Vagina (tissue), 2 donors: ENCODE measurements at regions not wholly inside any gene's neighbourhood (a gene's known extent, or its start where the extent isn't known, plus 50 kb on each side); places are given as distances from the start of the nearest gene placed in this dataset.

Experiments
- DNase-seq, 2 donors: peaks; one replicate each; pipeline ENCODE4 v3.0.0-alpha.2; 2017; ENCODE audit errors: extremely low spot score in 2 of 2
- H3K27ac ChIP-seq: fragments of 200-600 bp; sonication (generic); one replicate; pipeline ENCODE4 v1.5.1; 2019
- H3K27me3 ChIP-seq: fragments of 200-600 bp; sonication (generic); one replicate; pipeline ENCODE4 v1.5.1; 2019
- H3K36me3 ChIP-seq, 2 donors: fragments of 200-600 bp; sonication (generic); one replicate each; pipeline ENCODE4 v1.5.1; 2017 to 2019
- H3K4me1 ChIP-seq: fragments of 200-600 bp; sonication (generic); one replicate; pipeline ENCODE4 v1.5.1; 2019
- H3K4me3 ChIP-seq, 2 donors: fragments of 200-600 bp; sonication (generic); 1 replicate in 1 of 2; 2 replicates in 1 of 2; pipeline ENCODE4 v1.5.1; 2016 to 2019
- H3K9me3 ChIP-seq: fragments of 200-600 bp; sonication (generic); one replicate; pipeline ENCODE4 v1.5.1; 2019
- POLR2A ChIP-seq, 2 donors: fragments of 450-650 bp; IDR thresholded peaks; one replicate each; pipeline ENCODE4 v1.6.1; 2017; ENCODE audit warnings: antibody characterized with exemption in 2 of 2, mild to moderate bottlenecking in 2 of 2, moderate library complexity in 2 of 2
- POLR2AphosphoS5 ChIP-seq, 2 donors: sonication (generic); formaldehyde crosslinking; IDR thresholded peaks; one replicate each; pipeline ENCODE4 v1.9.0; 2017; ENCODE audit warnings: antibody characterized with exemption in 2 of 2, mild to moderate bottlenecking in 2 of 2, low read depth in 1 of 2; ENCODE audit not compliant: insufficient read depth in 1 of 2
- intact Hi-C: fragments of 100-400 bp; cut with DNase I; formaldehyde crosslinking; loops from one replicate; pipeline ENCODE4 v1.15.1; 2023
- TF ChIP-seq, protein P1 (sequence below), 3 experiments: fragments of 450-650 bp in 2 of 3; fragments of 200-600 bp in 1 of 3; sonication (generic) in 1 of 3; IDR thresholded peaks; one replicate each; pipeline ENCODE4 v1.5.1; 2017 to 2019; ENCODE audit warnings: antibody characterized with exemption in 3 of 3, mild to moderate bottlenecking in 2 of 3, moderate library complexity in 2 of 3

DNA sequence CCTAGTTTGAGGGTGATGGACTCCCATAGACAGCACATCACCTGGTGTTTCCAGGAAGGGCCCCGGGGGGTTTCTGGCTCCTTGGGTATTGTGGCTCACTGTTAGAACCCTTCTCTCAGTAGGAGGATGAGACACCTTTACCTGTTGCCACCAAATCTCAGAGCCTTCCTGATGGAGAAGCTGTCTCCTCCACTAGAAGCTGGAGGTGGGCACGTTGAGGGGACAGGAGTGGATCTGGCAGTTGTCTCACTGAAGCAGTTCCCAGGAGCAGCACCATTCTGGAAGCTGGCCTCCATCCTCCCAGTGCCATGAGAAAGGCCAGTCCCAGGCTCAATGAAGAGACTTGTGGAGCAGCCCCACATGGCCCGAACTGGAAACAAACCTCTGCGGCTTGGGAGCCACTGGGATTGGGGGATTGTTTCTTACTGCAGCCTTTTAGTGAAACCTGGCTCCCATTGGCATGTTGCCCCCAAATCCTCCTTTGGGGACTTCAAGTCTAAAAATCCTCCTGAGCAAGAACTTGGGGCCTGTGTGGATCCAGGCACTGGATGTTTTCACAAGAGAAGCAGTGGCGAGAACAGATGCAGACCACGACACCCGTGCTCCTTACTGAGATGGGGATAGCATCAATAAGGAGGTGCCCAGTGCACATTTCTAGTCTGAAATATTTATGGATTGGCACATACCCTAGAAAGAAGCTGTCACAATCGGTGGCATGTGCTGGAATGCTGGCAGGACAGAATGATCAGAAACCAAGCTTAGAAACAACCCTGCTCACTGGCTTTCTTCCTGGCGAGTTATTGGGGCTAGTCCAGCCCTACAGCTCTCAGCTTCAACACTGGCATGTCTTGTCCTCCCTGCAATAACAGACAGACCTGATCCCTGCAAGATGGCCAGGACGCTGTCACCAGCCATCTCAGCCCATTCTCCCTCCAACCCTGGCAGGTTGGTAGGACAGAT lies 223.7 kb upstream of the AJAP1 start:
- no peaks in the 10 kb centered on the region for H3K36me3 ChIP-seq
- H3K9me3 ChIP-seq: no peaks in the 10 kb centered on the region
- H3K27ac ChIP-seq: no peak overlapping the region
- TF ChIP-seq, protein P1, sequence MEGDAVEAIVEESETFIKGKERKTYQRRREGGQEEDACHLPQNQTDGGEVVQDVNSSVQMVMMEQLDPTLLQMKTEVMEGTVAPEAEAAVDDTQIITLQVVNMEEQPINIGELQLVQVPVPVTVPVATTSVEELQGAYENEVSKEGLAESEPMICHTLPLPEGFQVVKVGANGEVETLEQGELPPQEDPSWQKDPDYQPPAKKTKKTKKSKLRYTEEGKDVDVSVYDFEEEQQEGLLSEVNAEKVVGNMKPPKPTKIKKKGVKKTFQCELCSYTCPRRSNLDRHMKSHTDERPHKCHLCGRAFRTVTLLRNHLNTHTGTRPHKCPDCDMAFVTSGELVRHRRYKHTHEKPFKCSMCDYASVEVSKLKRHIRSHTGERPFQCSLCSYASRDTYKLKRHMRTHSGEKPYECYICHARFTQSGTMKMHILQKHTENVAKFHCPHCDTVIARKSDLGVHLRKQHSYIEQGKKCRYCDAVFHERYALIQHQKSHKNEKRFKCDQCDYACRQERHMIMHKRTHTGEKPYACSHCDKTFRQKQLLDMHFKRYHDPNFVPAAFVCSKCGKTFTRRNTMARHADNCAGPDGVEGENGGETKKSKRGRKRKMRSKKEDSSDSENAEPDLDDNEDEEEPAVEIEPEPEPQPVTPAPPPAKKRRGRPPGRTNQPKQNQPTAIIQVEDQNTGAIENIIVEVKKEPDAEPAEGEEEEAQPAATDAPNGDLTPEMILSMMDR (IDR thresholded peaks at IDR 0.05): no peak
- TF ChIP-seq POLR2AphosphoS5 (IDR thresholded peaks at IDR 0.05; ENCODE audit: insufficient read depth in 1 of 2, low read depth in 1 of 2) (no peak), POLR2A (IDR thresholded peaks at IDR 0.05) (no peak)
- intact Hi-C loops: no loop called here
- H3K4me3 ChIP-seq: no peak overlapping the region
- DNase-seq: no peak
- no peaks in the 10 kb centered on the region for H3K27me3 ChIP-seq
- no peaks in the 10 kb centered on the region for H3K4me1 ChIP-seq

DNA sequence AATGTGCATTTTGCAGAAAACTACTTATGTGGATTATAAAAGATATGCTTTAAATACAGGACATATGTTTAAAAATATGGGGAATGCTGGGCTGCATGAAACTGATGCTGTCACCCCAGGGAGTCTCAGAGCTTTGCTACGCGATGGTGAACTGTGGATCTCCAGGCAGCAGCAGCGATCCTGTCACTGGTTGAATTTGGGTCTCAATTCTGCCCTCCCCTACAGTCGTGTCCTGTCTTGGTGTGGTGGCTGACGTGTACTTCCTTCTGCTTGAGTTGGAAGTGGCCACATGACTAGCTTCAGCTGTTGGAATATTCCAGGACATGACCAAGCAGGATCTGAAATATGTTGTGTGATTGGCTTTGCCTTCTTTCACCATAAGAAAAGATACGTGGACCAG lies 222.9 kb upstream of the AJAP1 start:
- Histone ChIP-seq H3K4me1 (no peaks in the 10 kb centered on the region), H3K4me3 (no peak overlapping the region), H3K9me3 (no peaks in the 10 kb centered on the region), H3K27me3 (no peaks in the 10 kb centered on the region), H3K27ac (no peak overlapping the region), H3K36me3 (no peaks in the 10 kb centered on the region)
- intact Hi-C loops: no loop called here
- no peak for TF ChIP-seq POLR2AphosphoS5 (IDR thresholded peaks at IDR 0.05; ENCODE audit: insufficient read depth in 1 of 2, low read depth in 1 of 2)
- TF ChIP-seq, protein P1 (IDR thresholded peaks at IDR 0.05): no peak
- TF ChIP-seq POLR2A (IDR thresholded peaks at IDR 0.05): no peak
- no peak for DNase-seq

DNA sequence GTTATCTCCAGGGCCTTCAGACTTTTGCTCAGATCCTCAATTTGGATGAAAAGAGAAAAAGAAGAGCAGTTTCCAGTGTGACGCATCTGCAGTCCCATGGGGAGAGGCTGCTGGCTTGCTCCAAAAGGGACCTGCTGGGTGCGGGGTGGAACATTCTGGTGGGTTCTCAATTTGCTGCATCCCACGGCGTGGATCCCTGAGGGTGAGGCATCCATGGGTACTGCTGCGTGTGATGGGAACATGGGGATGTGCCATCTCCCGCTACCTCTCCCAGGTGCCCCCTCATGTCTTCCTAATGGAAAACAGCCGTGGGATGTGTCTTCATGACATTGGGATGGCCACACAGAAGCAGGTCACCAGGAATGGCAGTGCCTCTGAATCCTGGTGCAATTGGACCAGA lies 221.3 kb upstream of the AJAP1 start:
- no peak for DNase-seq
- intact Hi-C loops: no loop called here
- Histone ChIP-seq H3K4me3 (no peak overlapping the region), H3K36me3 (no peaks in the 10 kb centered on the region), H3K27me3 (no peaks in the 10 kb centered on the region), H3K9me3 (no peaks in the 10 kb centered on the region), H3K4me1 (no peaks in the 10 kb centered on the region), H3K27ac (no peak overlapping the region)
- TF ChIP-seq, protein P1 (IDR thresholded peaks at IDR 0.05): no peak
- TF ChIP-seq POLR2A (IDR thresholded peaks at IDR 0.05) (no peak), POLR2AphosphoS5 (IDR thresholded peaks at IDR 0.05; ENCODE audit: insufficient read depth in 1 of 2, low read depth in 1 of 2) (no peak)

DNA sequence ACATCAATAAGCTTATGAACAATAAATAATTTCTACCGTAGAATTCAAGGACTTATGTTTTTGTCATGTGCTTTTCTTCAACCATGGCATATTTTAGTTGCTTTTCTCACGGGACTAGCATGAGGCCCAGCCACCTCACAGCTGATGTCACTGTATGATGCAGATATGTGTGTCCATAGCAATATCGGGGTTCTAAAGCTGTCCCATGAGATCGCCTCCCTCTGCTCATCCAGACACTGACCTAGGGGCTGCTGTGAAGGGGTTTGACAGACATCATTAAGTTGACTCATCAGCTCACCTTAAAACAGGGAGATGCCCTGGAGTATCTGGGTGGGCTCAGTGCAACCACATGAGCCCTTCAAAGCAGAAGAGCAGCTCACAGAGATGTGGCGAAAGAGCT lies 210.3 kb upstream of the AJAP1 start:
- Histone ChIP-seq H3K4me3 (no peak overlapping the region), H3K27me3 (no peaks in the 10 kb centered on the region), H3K36me3 (no peaks in the 10 kb centered on the region), H3K4me1 (no peaks in the 10 kb centered on the region), H3K27ac (no peak overlapping the region), H3K9me3 (no peaks in the 10 kb centered on the region)
- intact Hi-C loops: no loop called here
- TF ChIP-seq POLR2AphosphoS5 (IDR thresholded peaks at IDR 0.05; ENCODE audit: insufficient read depth in 1 of 2, low read depth in 1 of 2) (no peak), POLR2A (IDR thresholded peaks at IDR 0.05) (no peak)
- TF ChIP-seq, protein P1 (IDR thresholded peaks at IDR 0.05): no peak
- DNase-seq: no peak

DNA sequence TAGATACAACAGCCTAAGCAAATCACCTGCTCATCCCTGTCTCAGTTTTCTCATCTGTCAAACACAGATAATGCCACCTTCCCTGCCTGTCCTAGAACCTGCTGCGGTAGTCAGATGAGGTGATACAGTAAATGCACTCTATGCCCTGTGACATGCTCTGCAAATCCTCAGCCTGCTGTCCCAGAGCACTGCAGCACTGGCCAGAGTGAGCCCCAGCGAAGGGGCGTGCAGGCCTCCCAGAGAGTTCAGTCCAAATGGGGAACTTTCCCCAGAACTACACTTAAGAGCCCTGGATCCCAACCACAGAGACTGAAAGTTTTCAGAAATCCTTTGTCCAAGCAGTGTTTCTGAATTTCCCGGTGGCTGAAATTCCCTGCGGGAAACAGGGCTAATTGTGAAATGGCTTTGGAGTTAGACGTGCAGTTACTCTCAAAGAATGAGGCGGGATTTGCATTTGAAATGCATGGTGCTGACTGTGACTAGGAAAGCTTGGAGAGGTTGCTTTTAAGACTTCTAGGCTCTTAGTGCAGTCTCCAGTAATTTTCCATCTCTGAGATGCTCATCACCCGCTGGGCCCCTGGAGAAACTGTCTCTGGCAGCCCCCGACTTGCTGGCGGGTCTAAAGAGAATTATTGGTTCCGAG lies 206.5 kb upstream of the AJAP1 start:
- intact Hi-C loops: no loop called here
- no peaks in the 10 kb centered on the region for H3K36me3 ChIP-seq
- no peaks in the 10 kb centered on the region for H3K4me1 ChIP-seq
- no peaks in the 10 kb centered on the region for H3K27me3 ChIP-seq
- H3K4me3 ChIP-seq: no peak overlapping the region
- TF ChIP-seq, protein P1 (IDR thresholded peaks at IDR 0.05): no peak
- H3K27ac ChIP-seq: no peak overlapping the region
- H3K9me3 ChIP-seq: no peaks in the 10 kb centered on the region
- no peak for DNase-seq
